NCI-H460 (cell line): ENCODE measurements at regions not wholly inside any gene's neighbourhood (a gene's known extent, or its start where the extent isn't known, plus 50 kb on each side); places are given as distances from the start of the nearest gene placed in this dataset.

Experiments used
- DNase-seq: peaks from one replicate; pipeline ENCODE4 v3.0.0-alpha.2; 2016; ENCODE audit warnings: low read depth; ENCODE audit errors: extremely low read depth

DNA sequence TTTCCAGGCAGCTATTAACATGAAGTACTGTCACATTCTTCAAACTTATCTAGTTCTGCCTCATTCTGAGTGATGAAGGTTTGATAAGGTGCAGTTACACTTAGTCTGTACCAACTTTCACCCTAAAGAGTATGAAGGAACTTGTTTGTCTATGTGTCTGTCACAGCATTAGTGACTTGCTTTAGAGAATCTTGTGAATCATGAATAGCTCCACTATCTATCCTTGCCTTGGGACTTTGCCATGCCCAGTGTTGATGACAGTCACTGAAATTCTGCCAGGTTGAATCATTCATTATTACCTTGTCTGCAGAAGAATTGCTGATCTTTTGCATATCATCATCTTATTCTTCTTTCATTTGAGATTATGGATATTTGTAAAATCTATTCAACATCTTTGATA is 50.9 kb upstream of the A1CF start:
- no peak for DNase-seq

DNA sequence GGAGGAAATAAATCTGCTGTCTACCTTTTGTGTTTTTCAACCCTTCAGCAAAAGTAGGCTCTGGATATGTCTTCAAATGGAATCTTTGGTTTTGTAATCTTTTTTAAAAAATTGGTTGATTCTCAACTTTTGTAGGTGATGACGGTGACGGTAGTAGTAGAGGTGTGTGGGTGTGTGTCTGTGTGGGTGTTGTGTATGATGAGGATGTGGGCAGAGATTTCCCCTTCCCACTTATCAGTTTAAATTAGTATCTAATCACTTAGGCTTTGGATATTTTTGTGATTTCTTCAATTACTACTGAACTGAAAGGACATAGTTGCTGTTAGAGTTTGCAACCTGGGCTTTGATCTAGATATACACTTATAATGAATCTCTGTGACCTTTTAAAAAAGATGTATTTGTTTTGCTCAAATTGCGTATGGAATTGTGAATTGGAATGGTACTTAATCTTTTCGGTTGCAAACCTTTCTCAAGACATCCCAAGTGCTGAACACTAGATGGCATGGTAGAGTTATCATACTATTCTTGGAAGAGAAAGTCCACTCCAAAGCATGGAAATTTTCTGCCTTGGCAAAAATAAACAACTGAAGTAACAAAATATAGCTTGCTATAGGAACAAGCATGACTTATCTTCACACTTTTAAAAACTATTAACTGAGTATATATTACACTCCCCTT is 51.9 kb upstream of the A1CF start:
- peak; percentile 38 for DNase-seq

DNA sequence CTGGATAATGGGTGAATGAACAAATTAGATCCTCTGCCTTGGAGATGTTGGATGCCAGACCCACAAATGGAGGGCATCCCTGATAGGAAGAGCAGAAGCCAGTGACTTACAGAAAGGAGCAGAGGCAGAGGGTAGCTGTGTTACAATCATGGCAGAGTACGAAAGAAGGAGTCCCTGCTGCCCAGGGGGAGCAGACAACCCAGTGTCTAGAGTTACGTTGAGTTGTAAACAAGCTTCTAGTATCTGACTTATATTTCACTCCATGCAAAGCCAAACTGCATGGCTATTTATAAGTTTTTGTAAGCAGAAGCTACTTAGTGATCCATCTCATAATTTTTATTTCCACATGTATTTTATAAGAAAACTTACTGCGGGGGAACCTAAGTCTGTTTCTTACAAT is 56.2 kb upstream of the A1CF start:
- no peak for DNase-seq

DNA sequence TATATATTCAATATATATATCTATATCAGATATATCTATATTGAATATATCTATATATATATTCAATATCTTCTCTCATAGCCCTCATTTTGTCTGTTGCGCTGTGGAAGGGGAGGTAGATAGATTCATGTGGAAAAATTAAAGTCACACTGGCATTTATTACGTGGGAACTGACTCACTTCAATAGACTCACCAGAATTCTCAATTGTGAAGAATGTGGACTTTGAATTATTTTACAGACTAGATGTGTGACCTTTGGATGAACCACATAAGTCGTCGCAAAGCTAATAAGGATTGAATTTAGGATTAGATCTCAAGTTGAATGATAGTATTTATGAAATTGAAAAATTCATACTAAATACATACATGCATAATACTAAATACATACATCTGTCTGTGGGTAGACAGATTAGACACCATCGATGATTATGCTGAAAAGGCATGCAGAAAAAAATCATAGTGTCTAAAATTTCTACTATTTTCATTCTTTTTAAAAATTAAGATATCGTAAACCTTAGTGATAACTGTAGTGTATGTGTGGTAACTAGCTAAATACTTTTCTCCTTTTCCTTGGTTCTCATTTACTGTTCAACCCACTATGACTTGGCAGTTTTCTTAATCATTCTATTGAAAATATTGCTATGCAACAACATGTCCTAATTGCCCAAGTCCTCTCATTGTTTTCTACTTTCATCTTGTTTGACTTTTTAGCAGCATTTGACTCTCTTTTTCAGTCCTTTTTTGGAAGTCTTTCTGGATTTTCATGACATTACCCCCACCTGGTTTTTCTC is 61.8 kb upstream of the A1CF start:
- no peak for DNase-seq

DNA sequence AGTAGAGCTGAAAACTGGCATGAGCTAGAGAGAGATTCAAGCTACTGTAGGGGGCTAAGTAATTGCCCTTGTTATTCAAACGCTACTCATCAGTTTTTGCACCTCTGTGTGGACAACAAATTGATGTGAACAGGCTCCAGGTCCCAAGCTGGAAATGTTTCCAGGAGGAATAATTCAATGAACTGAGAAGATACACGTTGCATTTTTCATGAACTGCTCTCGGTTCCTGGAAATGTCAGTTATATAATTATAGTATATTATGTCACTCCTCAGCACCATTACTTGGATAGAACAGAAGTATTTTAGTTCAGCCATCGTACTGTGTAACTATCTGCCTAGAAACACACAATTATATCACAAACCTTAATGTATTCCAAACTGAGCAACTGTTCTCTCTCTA is 65.9 kb upstream of the A1CF start:
- DNase-seq: no peak

DNA sequence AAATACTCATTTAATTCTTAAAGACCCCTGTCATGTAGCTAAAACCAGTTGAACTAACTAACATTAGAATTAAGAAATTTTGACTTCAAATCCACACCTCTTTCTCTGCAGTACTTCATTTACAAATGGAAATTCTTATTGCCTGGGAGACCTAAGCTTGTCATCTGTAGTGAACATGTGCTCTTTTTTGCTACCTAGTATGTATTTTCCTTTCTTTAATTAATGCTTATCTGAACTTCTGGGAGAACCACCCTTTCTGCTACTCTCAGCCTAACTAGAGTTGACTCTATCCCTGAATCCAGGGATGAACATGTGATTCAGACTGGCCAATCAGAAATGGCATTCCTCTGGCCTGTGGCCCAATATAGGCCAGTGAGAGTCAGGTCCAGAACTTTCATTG is 75.9 kb upstream of the A1CF start:
- no peak for DNase-seq

DNA sequence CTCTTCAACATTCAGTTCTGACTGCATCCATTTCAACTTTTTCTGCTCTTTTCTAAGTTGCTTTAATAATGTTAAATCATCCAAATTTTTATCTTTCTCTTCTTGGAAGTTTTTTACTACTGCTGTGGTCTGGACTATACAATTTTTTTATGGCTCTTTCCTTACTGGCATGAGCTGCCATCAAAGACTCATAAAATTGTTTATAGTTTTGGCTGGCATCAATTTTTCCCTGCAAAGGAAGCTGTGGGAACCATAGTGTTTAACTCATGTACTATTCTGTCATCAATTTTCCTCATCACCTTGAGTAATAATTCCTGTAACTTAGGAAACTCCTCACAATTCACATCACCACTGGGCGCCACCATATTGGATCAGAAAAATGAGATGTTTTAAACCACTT is 77.6 kb upstream of the A1CF start:
- no peak for DNase-seq

DNA sequence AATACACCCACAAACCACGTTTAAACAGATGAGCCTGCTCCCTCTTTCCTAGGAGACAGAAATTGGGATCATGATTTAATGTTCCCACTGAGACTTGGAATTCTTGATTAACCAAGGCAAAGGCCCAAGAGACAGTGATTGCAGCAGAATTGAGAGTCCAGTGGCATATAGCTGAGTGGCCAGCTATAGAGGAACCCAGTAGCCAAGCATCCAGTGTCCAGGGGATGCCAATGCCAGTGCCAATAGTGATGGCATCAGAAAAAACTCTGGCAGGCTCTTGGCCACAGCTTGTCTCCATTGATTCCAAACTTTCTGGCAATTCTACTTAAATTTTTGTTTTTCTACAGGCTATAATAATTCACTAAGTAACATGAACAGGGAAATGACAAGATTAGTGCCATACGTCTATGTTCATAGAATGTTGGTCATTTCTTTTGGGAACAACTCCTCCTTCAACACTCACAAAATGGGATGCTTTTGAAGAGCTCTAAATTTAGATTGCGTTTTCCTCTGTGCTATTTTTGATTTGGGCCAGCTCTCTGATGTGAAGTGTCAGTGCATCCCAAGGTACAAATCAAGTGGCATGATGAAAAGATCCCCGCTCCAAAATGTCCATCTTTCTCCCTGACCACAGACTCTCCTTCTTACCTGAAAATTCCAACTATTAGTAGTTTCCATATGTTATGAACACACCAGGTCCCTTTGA is 83.1 kb upstream of the A1CF start:
- DNase-seq: no peak

DNA sequence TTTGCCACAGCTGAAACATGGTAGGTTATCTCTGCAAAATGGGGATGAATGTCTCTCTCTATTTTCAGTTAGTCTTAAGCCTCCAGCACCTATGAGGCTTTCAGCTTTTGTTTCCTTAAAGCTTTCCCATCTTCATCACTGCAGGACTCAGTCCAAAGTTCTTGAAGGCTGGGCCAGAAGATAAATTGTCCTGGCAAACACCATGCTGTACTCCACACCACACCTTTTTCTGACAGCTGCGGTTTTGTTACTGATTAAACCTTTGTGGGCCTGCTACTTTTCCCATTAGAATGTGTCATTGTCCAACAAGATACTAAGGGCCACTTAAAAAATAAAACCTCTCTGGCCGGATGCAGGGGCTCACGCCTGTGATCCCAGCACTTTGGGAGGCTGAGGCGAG is 87.2 kb upstream of the A1CF start:
- DNase-seq: no peak

DNA sequence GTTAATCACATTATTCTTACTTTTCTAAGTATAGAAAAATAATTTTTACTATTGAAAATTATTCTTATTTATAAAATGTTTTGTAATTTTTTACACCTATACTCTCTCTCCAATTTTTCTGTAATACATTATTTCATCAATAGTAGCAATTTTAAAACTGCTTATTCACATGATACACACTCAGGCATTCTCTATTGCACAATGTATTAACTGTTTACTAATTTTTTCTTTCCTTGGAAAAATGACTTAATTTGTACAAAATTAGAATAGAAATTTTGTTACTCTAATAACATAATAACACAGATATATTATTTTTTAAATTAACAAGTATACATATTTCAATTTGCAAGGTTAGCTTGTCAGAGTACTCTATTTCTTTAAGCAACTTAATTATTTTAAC is 92.9 kb upstream of the PRKG1 start:
- DNase-seq: no peak

DNA sequence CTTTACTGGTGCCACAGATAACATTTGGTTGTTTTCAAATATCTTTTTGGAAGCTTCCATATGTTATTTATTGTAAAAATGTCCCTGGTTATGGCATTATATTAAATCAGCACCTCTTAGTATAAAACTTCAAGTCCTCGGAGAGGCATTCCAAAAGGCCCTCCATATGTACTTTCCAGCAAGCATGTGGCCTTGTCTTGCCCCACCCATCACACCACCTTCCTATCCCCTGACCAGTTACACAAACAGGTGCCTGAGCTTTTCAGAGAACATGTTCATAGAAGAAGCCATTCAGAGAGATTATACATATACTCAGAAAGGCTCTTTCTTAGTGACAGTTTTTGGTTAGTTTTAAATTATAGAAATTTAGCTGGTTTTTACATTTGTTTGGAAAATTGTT is 92.4 kb upstream of the PRKG1 start:
- no peak for DNase-seq

DNA sequence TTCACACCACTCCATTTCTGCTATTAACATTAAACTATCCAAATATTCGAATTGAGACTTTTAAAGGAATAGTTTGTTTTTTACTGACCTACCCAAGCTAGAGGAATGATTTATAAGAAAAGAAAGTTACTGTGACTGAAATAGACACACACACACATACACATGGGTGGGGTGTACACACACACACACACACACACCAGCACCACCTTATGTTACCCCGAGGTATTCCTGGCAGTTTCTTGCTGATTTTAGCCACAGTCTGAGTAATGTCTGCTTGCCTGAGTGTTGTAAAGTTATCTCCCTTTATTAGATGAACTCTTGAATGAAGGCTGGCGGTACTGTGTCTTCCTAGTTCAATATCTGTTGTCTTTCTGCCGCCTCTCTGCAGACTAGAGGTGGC is 91.3 kb upstream of the PRKG1 start:
- no peak for DNase-seq

DNA sequence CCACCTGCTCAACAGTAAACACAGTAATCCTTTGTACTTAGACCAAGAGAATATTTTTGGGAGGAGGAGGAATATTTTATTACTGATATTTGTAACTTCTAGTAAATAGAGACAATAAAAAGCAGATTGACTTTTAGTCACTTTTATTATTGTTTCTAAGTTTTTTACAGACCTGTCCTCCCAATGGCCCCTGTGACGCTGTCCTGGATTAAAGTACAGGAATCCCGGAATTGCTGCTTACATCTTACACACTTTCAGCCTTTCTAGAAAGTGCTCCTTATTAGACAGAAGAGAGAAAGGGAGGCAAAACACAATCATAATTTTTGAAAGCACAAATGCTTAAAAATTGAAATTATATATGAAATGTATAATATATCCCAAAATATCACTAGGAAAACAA is 86.4 kb upstream of the PRKG1 start:
- no peak for DNase-seq

DNA sequence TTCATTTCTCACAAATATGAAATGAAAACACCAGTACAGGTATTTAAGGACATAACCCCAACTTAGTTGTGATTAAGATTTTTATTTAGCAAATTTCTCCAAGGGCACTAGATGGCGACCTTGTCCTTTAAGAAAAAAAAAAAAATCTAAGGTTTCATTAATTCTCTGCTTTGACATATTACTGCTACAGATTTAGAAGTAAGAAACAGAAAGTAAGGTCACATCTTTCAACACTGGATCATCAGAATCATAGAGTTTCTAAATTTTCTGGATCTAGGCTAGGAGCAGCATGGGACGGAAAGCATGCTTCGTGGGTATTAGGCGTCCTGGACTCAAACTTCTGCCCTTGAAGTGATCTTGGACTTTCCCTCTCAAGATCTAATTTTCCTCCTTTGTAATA is 85.5 kb upstream of the PRKG1 start:
- no peak for DNase-seq

DNA sequence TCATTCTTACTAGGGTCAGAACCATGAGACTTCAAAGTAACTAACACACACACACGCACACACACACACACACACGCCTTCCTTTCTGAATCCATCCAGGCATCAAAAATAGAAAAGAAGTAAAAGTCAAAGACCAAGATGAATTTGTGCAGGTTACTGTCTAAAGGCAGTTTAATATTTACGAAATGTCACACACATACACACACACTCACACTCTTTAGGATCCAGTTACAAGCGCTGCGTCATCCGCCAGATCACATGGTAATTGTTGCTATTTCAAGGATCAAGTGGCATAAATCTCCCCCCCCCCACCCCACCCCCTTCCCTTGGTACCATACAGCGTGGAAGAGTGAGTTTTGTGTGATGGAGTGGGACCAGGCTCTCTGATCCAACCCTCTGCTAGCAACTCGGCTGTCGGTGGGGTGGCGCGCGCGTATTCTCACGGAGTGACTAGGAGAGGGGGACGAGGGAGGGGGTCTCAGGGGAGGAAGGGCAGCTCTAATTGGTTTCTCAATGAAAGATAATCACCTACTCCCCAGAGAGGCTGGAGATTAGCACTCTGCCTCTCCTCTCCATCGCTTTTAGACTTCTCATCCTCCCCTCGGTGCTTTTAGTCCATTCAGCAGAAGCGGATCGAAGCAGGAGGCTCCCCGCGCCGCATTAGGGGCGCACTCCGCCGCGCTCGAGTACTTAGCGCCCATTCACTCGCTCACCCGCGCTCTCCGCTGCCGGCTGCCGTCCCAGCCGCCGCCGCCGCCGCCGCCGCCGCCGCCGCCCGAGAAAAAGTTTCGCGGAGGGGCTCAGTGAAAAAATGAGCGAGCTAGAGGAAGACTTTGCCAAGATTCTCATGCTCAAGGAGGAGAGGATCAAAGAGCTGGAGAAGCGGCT is 83.5 kb upstream of the PRKG1 start:
- peak; percentile 17 for DNase-seq

DNA sequence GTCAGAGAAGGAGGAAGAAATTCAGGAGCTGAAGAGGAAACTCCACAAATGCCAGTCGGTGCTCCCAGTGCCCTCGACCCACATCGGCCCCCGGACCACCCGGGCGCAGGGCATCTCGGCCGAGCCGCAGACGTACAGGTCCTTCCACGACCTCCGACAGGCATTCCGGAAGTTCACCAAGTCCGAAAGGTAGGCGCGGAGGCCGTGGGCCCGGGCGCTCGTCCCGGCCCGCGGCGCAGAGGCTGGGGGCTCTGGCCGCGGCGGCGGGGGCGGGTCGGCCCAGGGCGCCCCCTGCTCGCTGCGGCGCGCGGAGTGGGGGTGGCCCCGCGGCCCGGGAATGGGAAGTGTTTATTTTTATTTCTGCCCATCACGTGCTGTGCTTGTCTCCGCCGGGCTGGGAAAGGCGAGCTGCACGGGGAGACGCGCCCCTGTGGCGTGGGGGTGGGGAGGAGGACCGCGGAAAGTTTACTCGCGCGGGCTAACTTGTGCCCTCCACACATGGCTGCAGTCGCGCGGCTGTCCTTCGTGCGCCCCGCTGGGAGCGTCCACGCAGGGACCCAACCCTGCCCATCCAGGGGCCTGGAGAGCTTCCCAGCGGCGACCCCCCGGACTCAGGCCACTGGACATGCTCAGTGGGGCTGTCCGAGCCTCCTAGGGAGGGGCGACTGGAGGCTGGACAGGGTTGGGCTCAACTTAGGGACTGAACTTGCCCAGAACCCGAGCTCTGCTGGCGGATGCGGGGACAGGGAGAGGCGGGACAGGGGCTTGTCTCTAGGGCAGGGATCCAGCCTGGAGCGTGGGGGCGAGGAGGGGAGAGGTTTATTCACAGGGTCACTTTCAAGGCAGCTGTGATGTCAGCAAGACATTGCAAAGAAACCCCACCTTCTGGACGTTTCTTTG is 82.6 kb upstream of the PRKG1 start:
- no peak for DNase-seq

DNA sequence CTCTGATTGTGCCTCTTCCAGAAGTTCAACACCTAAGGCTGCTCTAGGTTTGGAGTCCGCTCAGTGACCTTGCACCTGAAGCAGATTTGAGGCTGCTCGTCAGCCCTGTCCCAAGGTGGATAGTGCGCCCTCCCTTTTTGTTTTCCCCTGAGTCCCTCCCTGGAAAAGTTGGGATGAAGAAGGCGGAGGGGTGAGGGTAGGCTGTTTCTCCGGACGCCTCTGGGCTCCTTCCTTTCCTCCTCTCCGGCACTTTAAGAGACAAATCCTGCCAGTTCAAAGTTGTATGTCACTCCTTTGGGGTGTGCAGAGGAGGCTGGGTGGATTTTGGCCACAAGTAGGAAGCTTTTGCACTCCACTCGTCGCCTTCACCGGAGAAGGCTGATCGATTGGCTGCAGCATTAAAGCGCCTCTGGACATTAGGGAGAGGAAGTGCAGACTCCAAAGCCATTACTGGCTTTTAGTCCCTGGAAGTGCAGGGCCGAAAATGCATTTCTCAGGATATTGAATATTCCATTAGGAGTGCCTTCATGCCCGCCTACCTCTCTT is 81.9 kb upstream of the PRKG1 start:
- DNase-seq: no peak

DNA sequence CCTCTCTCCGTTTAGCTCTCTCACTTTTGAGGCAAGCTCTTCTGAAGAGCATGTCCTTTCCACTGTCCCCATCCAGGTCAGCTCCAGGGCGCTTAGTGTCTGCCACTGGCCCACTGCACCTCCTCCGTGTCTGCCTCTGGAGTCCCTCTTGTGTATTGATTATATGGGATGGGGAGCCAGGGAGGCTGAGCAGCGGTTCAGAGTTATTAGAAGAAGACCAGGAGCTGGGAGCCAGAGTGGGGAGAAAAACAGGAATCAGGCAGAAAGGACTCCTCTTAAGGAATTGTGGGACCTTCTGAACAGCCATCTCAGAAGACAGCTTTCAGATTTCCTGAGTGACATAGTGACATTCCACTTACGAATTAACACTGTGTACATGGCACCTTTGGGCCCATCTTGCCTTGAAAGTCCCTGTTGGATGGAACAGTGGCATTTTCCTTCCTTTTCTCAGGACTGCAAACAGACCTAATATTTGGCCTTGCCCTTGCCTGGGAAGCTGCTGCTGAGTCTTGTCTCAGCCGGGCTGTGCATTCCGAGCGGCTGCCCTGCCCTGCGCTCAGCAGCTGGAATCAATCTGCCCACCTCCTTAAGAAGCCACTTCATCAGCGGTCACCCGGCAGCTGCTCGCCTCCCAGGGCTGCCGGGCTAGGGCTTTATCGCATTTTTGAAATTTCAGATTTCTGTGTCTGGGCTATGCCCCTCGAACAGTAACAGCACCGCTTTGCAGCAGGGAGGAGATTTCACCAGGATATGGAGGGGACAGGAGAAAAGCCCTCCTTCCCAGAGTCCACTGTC is 81.1 kb upstream of the PRKG1 start:
- DNase-seq: no peak

DNA sequence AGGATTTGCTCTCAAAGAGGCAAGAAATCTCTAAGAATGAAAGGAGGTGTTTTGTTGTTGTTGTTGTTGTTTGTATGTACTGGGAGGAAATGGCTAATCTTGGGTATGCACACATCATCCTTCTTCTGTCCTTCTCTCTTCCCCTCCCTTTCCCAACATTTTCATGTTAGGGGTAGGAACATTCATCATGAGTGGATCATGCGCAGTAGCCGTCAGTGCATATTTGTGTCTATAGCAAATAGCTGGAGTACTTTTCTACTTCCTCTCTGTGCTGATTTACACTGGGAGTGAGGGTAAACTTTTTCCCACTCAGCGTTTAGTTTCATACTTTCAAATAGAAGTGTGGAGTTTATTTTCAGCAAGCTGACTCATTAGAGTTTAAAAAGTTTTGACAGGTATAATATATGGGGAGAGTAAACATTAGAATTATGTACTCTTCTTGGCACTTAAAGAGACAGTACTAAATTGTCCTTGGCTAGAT is 80.5 kb upstream of the PRKG1 start:
- DNase-seq: no peak
